ENCODE measurements at regions not wholly inside any gene's neighbourhood (a gene's known extent, or its start where the extent isn't known, plus 50 kb on each side); places are given as distances from the start of the nearest gene placed in this dataset.

DNA sequence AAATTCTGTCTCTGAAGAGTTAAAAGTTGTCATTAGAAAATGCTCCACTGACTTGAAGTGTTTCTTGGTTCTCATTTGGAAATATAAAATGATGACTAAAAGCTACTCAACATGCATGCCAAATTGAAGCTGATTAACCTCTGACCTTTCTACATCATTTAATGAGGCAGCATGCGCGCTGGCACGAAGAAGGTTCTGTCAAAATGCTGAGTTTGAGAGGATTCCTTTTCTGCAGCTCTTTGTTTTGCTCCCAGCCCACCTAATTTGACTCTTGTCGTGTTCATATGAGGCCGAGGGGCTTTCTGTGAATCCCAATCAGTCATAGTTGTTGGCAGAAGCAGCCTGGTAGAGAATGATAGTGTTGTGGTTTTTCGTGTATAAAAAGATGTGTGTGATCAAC is 153.4 kb downstream of the BRMS1L start:
- in situ Hi-C loops (cut with MboI): no loop called here
- DNase-seq (ENCODE audit: extremely low read depth in 1 of 4, low spot score in 3 of 4): no peak
- no peak for ATAC-seq
- H3K4me1 ChIP-seq (replicated peaks in 1 of 2; ENCODE audit: control insufficient read depth in 2 of 2, insufficient read depth in 2 of 2, low read length in 2 of 2): no peaks in the 10 kb centered on the region
- H3K79me2 ChIP-seq (ENCODE audit: control insufficient read depth, insufficient read depth, low read length): no peaks in the 10 kb centered on the region
- 0% methylated on average over 6 of the region's 6 CpGs for WGBS (ENCODE audit: insufficient coverage, low coverage, missing lambda C conversion rate)
- TF ChIP-seq TCF15 (CRISPR knock-in tag; IDR thresholded peaks at IDR 0.05): no peak
- no peak for TF ChIP-seq HDAC3 (IDR thresholded peaks at IDR 0.05; ENCODE audit: borderline replicate concordance, partially characterized antibody)
- no peak for TF ChIP-seq CBX2 (IDR thresholded peaks at IDR 0.05; ENCODE audit: insufficient read depth, low read length, poor library complexity, severe bottlenecking)
- TF ChIP-seq SMARCA4 (IDR thresholded peaks at IDR 0.05): no peak
- no peak for TF ChIP-seq ZNF324 (CRISPR knock-in tag; IDR thresholded peaks at IDR 0.05)
- no peak for TF ChIP-seq MCM7 (IDR thresholded peaks at IDR 0.05)
- no peak for TF ChIP-seq ZNF785 (CRISPR knock-in tag; IDR thresholded peaks at IDR 0.05)
- no peak for TF ChIP-seq ZNF583 (CRISPR knock-in tag; IDR thresholded peaks at IDR 0.05)
- TF ChIP-seq, protein P1, sequence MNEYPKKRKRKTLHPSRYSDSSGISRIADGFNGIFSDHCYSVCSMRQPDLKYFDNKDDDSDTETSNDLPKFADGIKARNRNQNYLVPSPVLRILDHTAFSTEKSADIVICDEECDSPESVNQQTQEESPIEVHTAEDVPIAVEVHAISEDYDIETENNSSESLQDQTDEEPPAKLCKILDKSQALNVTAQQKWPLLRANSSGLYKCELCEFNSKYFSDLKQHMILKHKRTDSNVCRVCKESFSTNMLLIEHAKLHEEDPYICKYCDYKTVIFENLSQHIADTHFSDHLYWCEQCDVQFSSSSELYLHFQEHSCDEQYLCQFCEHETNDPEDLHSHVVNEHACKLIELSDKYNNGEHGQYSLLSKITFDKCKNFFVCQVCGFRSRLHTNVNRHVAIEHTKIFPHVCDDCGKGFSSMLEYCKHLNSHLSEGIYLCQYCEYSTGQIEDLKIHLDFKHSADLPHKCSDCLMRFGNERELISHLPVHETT (CRISPR knock-in tag; conservative IDR thresholded peaks at IDR 0.05 in 1 of 2, IDR thresholded peaks at IDR 0.05 in 1 of 2): no peak
- no peak for TF ChIP-seq KDM2B (CRISPR knock-in tag; IDR thresholded peaks at IDR 0.05)
- TF ChIP-seq COPS2 (conservative IDR thresholded peaks at IDR 0.05): no peak
- TF ChIP-seq SMARCB1 (IDR thresholded peaks at IDR 0.05; ENCODE audit: insufficient read length, low read depth): no peak
- TF ChIP-seq HSF4 (CRISPR knock-in tag; IDR thresholded peaks at IDR 0.05; ENCODE audit: borderline replicate concordance): no peak
- TF ChIP-seq NRF1 (conservative IDR thresholded peaks at IDR 0.05 in 1 of 2, IDR thresholded peaks at IDR 0.05 in 1 of 2): no peak
- TF ChIP-seq, protein P2, sequence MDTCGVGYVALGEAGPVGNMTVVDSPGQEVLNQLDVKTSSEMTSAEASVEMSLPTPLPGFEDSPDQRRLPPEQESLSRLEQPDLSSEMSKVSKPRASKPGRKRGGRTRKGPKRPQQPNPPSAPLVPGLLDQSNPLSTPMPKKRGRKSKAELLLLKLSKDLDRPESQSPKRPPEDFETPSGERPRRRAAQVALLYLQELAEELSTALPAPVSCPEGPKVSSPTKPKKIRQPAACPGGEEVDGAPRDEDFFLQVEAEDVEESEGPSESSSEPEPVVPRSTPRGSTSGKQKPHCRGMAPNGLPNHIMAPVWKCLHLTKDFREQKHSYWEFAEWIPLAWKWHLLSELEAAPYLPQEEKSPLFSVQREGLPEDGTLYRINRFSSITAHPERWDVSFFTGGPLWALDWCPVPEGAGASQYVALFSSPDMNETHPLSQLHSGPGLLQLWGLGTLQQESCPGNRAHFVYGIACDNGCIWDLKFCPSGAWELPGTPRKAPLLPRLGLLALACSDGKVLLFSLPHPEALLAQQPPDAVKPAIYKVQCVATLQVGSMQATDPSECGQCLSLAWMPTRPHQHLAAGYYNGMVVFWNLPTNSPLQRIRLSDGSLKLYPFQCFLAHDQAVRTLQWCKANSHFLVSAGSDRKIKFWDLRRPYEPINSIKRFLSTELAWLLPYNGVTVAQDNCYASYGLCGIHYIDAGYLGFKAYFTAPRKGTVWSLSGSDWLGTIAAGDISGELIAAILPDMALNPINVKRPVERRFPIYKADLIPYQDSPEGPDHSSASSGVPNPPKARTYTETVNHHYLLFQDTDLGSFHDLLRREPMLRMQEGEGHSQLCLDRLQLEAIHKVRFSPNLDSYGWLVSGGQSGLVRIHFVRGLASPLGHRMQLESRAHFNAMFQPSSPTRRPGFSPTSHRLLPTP (IDR thresholded peaks at IDR 0.05; ENCODE audit: borderline replicate concordance, extremely low read depth, insufficient read length): no peak
- TF ChIP-seq SMAD4 (CRISPR knock-in tag; conservative IDR thresholded peaks at IDR 0.05): no peak
- no peak for TF ChIP-seq ZHX1 (conservative IDR thresholded peaks at IDR 0.05; ENCODE audit: low read length)
- no peak for TF ChIP-seq TRIM24 (IDR thresholded peaks at IDR 0.05)
- no peaks in the 10 kb centered on the region for H4K20me1 ChIP-seq (replicated peaks; ENCODE audit: control insufficient read depth, insufficient read depth, low read length)
- ChIA-PET POLR2A (no interaction called here), CTCF (ENCODE audit: low intra/inter-chr PET ratio) (no interaction called here)
- H3K9ac ChIP-seq (ENCODE audit: insufficient read depth in 1 of 2, low read depth in 2 of 2, low read length in 2 of 2): no peak overlapping the region
- no peaks in the 10 kb centered on the region; the same call in 1 of the 2 replicates for H3K9me3 ChIP-seq (replicated peaks; ENCODE audit: control insufficient read depth, insufficient read depth, low read depth, low read length)
- H2AFZ ChIP-seq (ENCODE audit: low read depth, low read length): no peak overlapping the region
- H3K4me2 ChIP-seq (ENCODE audit: insufficient read depth, low read length): no peak overlapping the region
- H3K36me3 ChIP-seq (ENCODE audit: control insufficient read depth, insufficient read depth, low read length): no peaks in the 10 kb centered on the region
- BruUV-seq (replicated peaks): no TSS peak
- H3K27me3 ChIP-seq (ENCODE audit: control insufficient read depth in 2 of 2, insufficient read depth in 2 of 2, low read length in 2 of 2): no peaks in the 10 kb centered on the region
- H3K4me3 ChIP-seq: no peak overlapping the region
- intact Hi-C loops (cut with micrococcal nuclease): no loop called here
- H3K27ac ChIP-seq (ENCODE audit: extremely low read depth, low read depth, low read length): no peak overlapping the region
- FAIRE-seq: no peak
- H3K9me1 ChIP-seq (ENCODE audit: control insufficient read depth, insufficient read depth, low read length): no peaks in the 10 kb centered on the region

Measured in K562 (cell line).